Gastroesophageal sphincter (tissue), 3 donors: ENCODE measurements at regions not wholly inside any gene's neighbourhood (a gene's known extent, or its start where the extent isn't known, plus 50 kb on each side); places are given as distances from the start of the nearest gene placed in this dataset.
A peak's percentile ranks its signal among the peaks of the same experiment; 100 is the strongest.

ENCODE experiments used
- EP300 ChIP-seq: sonication (generic); formaldehyde crosslinking; IDR thresholded peaks from one replicate; pipeline ENCODE4 v1.6.1; 2017; ENCODE audit warnings: antibody characterized with exemption, mild to moderate bottlenecking
- POLR2A ChIP-seq, 2 donors: fragments of 450-650 bp; IDR thresholded peaks; one replicate each; pipeline ENCODE4 v1.6.1; 2017; ENCODE audit warnings: antibody characterized with exemption in 2 of 2, mild to moderate bottlenecking in 2 of 2, moderate library complexity in 1 of 2
- POLR2AphosphoS5 ChIP-seq: sonication (generic); formaldehyde crosslinking; IDR thresholded peaks from one replicate; pipeline ENCODE4 v1.6.1; 2017; ENCODE audit warnings: antibody characterized with exemption
- TF ChIP-seq, protein P1 (sequence below), 4 experiments: fragments of 200-600 bp in 2 of 4; fragments of 450-650 bp in 2 of 4; sonication (generic) in 1 of 4; IDR thresholded peaks; one replicate each; pipeline ENCODE4 v1.5.1; 2017 to 2019; ENCODE audit warnings: antibody characterized with exemption in 4 of 4, mild to moderate bottlenecking in 2 of 4, moderate library complexity in 2 of 4

DNA sequence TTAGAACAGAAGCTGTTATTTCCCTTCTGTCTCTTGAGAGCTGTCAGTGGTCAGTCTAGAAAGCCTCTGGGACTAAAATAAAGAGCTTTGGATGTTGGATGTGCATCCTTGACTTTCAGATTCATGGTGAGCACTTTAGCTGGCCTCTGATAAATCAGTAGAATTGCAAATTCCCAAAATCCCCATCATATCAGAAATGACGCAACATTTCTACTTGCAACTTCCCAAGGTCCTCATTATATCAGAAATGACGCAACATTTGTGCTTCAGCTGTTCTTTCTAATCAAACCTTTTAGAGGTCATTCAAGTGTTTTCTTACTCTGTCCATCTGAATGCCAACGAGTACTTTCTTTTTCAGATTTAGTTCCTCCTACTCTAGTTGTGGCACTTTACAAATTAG, 167.3 kb upstream of the MOCS2 start:
- TF ChIP-seq, protein P1, sequence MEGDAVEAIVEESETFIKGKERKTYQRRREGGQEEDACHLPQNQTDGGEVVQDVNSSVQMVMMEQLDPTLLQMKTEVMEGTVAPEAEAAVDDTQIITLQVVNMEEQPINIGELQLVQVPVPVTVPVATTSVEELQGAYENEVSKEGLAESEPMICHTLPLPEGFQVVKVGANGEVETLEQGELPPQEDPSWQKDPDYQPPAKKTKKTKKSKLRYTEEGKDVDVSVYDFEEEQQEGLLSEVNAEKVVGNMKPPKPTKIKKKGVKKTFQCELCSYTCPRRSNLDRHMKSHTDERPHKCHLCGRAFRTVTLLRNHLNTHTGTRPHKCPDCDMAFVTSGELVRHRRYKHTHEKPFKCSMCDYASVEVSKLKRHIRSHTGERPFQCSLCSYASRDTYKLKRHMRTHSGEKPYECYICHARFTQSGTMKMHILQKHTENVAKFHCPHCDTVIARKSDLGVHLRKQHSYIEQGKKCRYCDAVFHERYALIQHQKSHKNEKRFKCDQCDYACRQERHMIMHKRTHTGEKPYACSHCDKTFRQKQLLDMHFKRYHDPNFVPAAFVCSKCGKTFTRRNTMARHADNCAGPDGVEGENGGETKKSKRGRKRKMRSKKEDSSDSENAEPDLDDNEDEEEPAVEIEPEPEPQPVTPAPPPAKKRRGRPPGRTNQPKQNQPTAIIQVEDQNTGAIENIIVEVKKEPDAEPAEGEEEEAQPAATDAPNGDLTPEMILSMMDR (IDR thresholded peaks at IDR 0.05) = no peak
- TF ChIP-seq EP300 = no peak
- TF ChIP-seq POLR2AphosphoS5 = peak; percentile 58
- TF ChIP-seq POLR2A (IDR thresholded peaks at IDR 0.05) = no peak
